HUES6 (cell line): ENCODE measurements at regions not wholly inside any gene's neighbourhood (a gene's known extent, or its start where the extent isn't known, plus 50 kb on each side); places are given as distances from the start of the nearest gene placed in this dataset.
"Not testable (repeated sequence)": the region's sequence is repeated elsewhere in the genome, so short reads cannot be mapped to it uniquely, and the experiment has no call there.

Experiments used
- H3K27ac ChIP-seq: 2 replicates; pipeline ENCODE4 v1.7.0; 2013; ENCODE audit warnings: low read depth, mild to moderate bottlenecking, low read length, inconsistent platforms
- H3K27me3 ChIP-seq: 2 replicates; pipeline ENCODE4 v1.6.1; 2013; ENCODE audit warnings: low read length; ENCODE audit not compliant: control insufficient read depth, insufficient read depth
- H3K36me3 ChIP-seq: 2 replicates; pipeline ENCODE4 v1.6.1; 2013; ENCODE audit warnings: low read length; ENCODE audit not compliant: control insufficient read depth, insufficient read depth
- H3K4me1 ChIP-seq: 2 replicates; pipeline ENCODE4 v1.6.1; 2013; ENCODE audit warnings: low read length; ENCODE audit not compliant: control insufficient read depth, insufficient read depth
- H3K4me3 ChIP-seq: 2 replicates; pipeline ENCODE4 v1.5.1; 2013; ENCODE audit warnings: low read depth, low read length
- H3K9ac ChIP-seq: one replicate; pipeline ENCODE4 v1.6.1; 2013; ENCODE audit warnings: mild to moderate bottlenecking, low read length
- H3K9me3 ChIP-seq: 2 replicates; pipeline ENCODE4 v1.6.1; 2013; ENCODE audit warnings: low read depth, low read length; ENCODE audit not compliant: control insufficient read depth, insufficient read depth

- Histone ChIP-seq H3K4me1 (no peaks in the 10 kb centered on the region), H3K9me3 (peaks cover 11% of the 10 kb centered on the region), H3K27me3 (no peaks in the 10 kb centered on the region), H3K9ac (no peak overlapping the region), H3K36me3 (no peaks in the 10 kb centered on the region), H3K27ac (no peak overlapping the region), H3K4me3 (no peak overlapping the region)
These were observed 92.0 kb upstream of the AMN1 start for GRCh38 chr12:31820832-31821231.

GRCh38 chr12:31819427-31819826 lies 90.6 kb upstream of the AMN1 start:
- Histone ChIP-seq H3K9ac (no peak overlapping the region), H3K4me1 (no peaks in the 10 kb centered on the region; the same call in 1 of the 2 replicates), H3K27ac (no peak overlapping the region), H3K9me3 (no peaks in the 10 kb centered on the region), H3K27me3 (no peaks in the 10 kb centered on the region), H3K4me3 (no peak overlapping the region), H3K36me3 (no peaks in the 10 kb centered on the region)

GRCh38 chr12:31818623-31819268 lies 89.9 kb upstream of the AMN1 start:
- H3K4me1 ChIP-seq = no peaks in the 10 kb centered on the region; the same call in 1 of the 2 replicates
- no peaks in the 10 kb centered on the region for H3K27me3 ChIP-seq
- H3K4me3 ChIP-seq = no peak overlapping the region
- no peak overlapping the region for H3K27ac ChIP-seq
- no peak overlapping the region for H3K9ac ChIP-seq
- no peaks in the 10 kb centered on the region for H3K36me3 ChIP-seq
- no peaks in the 10 kb centered on the region for H3K9me3 ChIP-seq

- H3K27me3 ChIP-seq = no peaks in the 10 kb centered on the region
- H3K27ac ChIP-seq = no peak overlapping the region
- H3K4me3 ChIP-seq = no peak overlapping the region
- H3K9me3 ChIP-seq = no peaks in the 10 kb centered on the region
- H3K9ac ChIP-seq = no peak overlapping the region
- H3K4me1 ChIP-seq = peaks cover 2% of the 10 kb centered on the region; the same call in 1 of the 2 replicates
- no peaks in the 10 kb centered on the region for H3K36me3 ChIP-seq
These were observed 88.3 kb upstream of the AMN1 start for GRCh38 chr12:31817120-31817519.

GRCh38 chr12:31815096-31815495 lies 86.3 kb upstream of the AMN1 start:
- no peak overlapping the region for H3K9ac ChIP-seq
- no peak overlapping the region for H3K4me3 ChIP-seq
- no peaks in the 10 kb centered on the region for H3K9me3 ChIP-seq
- H3K36me3 ChIP-seq = no peaks in the 10 kb centered on the region
- no peaks in the 10 kb centered on the region for H3K27me3 ChIP-seq
- H3K27ac ChIP-seq = no peak overlapping the region
- peaks cover 2% of the 10 kb centered on the region; the same call in 1 of the 2 replicates for H3K4me1 ChIP-seq

GRCh38 chr12:31813305-31813704 lies 84.5 kb upstream of the AMN1 start:
- H3K9ac ChIP-seq = no peak overlapping the region
- no peak overlapping the region for H3K27ac ChIP-seq

GRCh38 chr12:31807773-31808097 lies 78.9 kb upstream of the AMN1 start:
- H3K4me3 ChIP-seq = no peak overlapping the region
- H3K9ac ChIP-seq = peak overlapping the region; percentile 62
- peaks cover 14% of the 10 kb centered on the region for H3K4me1 ChIP-seq
- no peak overlapping the region for H3K27ac ChIP-seq
- no peaks in the 10 kb centered on the region for H3K9me3 ChIP-seq
- H3K36me3 ChIP-seq = no peaks in the 10 kb centered on the region
- no peaks in the 10 kb centered on the region for H3K27me3 ChIP-seq

More at GRCh38 chr12:31813305-31813704, 84.5 kb upstream of the AMN1 start:
- Histone ChIP-seq H3K4me1 (peaks cover 2% of the 10 kb centered on the region; the same call in 1 of the 2 replicates), H3K4me3 (no peak overlapping the region), H3K36me3 (no peaks in the 10 kb centered on the region), H3K9me3 (no peaks in the 10 kb centered on the region), H3K27me3 (no peaks in the 10 kb centered on the region)

GRCh38 chr12:31807081-31807772 lies 78.4 kb upstream of the AMN1 start:
- not testable (repeated sequence) for H3K27ac ChIP-seq, H3K4me3 ChIP-seq, H3K27me3 ChIP-seq, H3K9me3 ChIP-seq, H3K36me3 ChIP-seq
- Histone ChIP-seq H3K4me1 (peaks cover 14% of the 10 kb centered on the region), H3K9ac (peak overlapping the region; percentile 62)

GRCh38 chr12:31805681-31806080 lies 76.9 kb upstream of the AMN1 start:
- H3K27ac ChIP-seq, H3K27me3 ChIP-seq, H3K9ac ChIP-seq, H3K4me3 ChIP-seq, H3K36me3 ChIP-seq, H3K9me3 ChIP-seq: not testable (repeated sequence)
- peaks cover 14% of the 10 kb centered on the region for H3K4me1 ChIP-seq

GRCh38 chr12:31804707-31805106 lies 75.9 kb upstream of the AMN1 start:
- H3K9ac ChIP-seq, H3K36me3 ChIP-seq, H3K4me3 ChIP-seq, H3K27me3 ChIP-seq, H3K9me3 ChIP-seq, H3K27ac ChIP-seq: not testable (repeated sequence)
- H3K4me1 ChIP-seq = peaks cover 14% of the 10 kb centered on the region

GRCh38 chr12:31804185-31804504 lies 75.3 kb upstream of the AMN1 start:
- Histone ChIP-seq H3K4me1 (peaks cover 14% of the 10 kb centered on the region), H3K9ac (no peak overlapping the region), H3K27ac (no peak overlapping the region), H3K27me3 (no peaks in the 10 kb centered on the region), H3K36me3 (no peaks in the 10 kb centered on the region), H3K9me3 (no peaks in the 10 kb centered on the region), H3K4me3 (no peak overlapping the region)
